ENCODE measurements at regions not wholly inside any gene's neighbourhood (a gene's known extent, or its start where the extent isn't known, plus 50 kb on each side); places are given as distances from the start of the nearest gene placed in this dataset.

- Histone ChIP-seq H3K4me1 (no peaks in the 10 kb centered on the region), H3K27ac (no peak overlapping the region), H3K9me3 (no peaks in the 10 kb centered on the region), H3K4me3 (no peak overlapping the region), H3K4me2 (no peak overlapping the region)
- ChIA-PET POLR2A (no interaction called here), CTCF (no interaction called here)
- ATAC-seq: no peak
- no peak for TF ChIP-seq MAZ (IDR thresholded peaks at IDR 0.05; ENCODE audit: borderline replicate concordance, low read depth, low read length)
- no peak for TF ChIP-seq HOXB13 (CRISPR knock-in tag; IDR thresholded peaks at IDR 0.05; ENCODE audit: low read depth)
- TF ChIP-seq ZC3H11A (IDR thresholded peaks at IDR 0.05): no peak
- TF ChIP-seq EHF (CRISPR knock-in tag; IDR thresholded peaks at IDR 0.05): no peak
- no peak for DNase-seq (ENCODE audit: low read depth in 1 of 2, low spot score in 1 of 2)
- peak; percentile 36 for FAIRE-seq
These were observed 420.9 kb upstream of the SOX9 start for GRCh38 chr17:71699907-71700306.

GRCh38 chr17:71703701-71704100 lies 417.1 kb upstream of the SOX9 start:
- no peak overlapping the region for H3K27ac ChIP-seq
- H3K4me1 ChIP-seq: no peaks in the 10 kb centered on the region
- DNase-seq (ENCODE audit: low read depth in 1 of 2, low spot score in 1 of 2) (no peak), ATAC-seq (no peak), FAIRE-seq (no peak)
- 48% methylated on average over 2 of the region's 2 CpGs for WGBS (ENCODE audit: missing lambda C conversion rate)
- ChIA-PET POLR2A (interaction anchor here (0.6 kb wide), 1 partner anchor 20 kb away, joined by 3 read pairs; no protein-coding TSS in a partner anchor), CTCF (interaction anchor here (0.7 to 1.0 kb wide), 2 partner anchors 18 to 937 kb away, joined by 3 read pairs; no protein-coding TSS in a partner anchor)
- TF ChIP-seq KDM5A (IDR thresholded peaks at IDR 0.05): no peak
- TF ChIP-seq SREBF2 (IDR thresholded peaks at IDR 0.05): no peak
- no peak for TF ChIP-seq EP300 (IDR thresholded peaks at IDR 0.05)
- TF ChIP-seq HOXB5 (CRISPR knock-in tag; IDR thresholded peaks at IDR 0.05): no peak
- TF ChIP-seq RFX5 (IDR thresholded peaks at IDR 0.05): no peak
- TF ChIP-seq FOXS1 (CRISPR knock-in tag; IDR thresholded peaks at IDR 0.05): no peak
- no peak for TF ChIP-seq ATOH8 (CRISPR knock-in tag; IDR thresholded peaks at IDR 0.05; ENCODE audit: low read depth)
- TF ChIP-seq NFE2L2 (conservative IDR thresholded peaks at IDR 0.05; ENCODE audit: low read length): no peak
- TF ChIP-seq E2F6 (IDR thresholded peaks at IDR 0.05; ENCODE audit: borderline replicate concordance, low read depth): no peak
- TF ChIP-seq RARB (CRISPR knock-in tag; IDR thresholded peaks at IDR 0.05): no peak
- TF ChIP-seq GATA3 (IDR thresholded peaks at IDR 0.05; ENCODE audit: borderline replicate concordance): no peak
- no peak for TF ChIP-seq BCL3 (IDR thresholded peaks at IDR 0.05)
- TF ChIP-seq HMGXB4 (CRISPR knock-in tag; IDR thresholded peaks at IDR 0.05; ENCODE audit: borderline replicate concordance): no peak
- H3K4me2 ChIP-seq: no peak overlapping the region
- H3K9me3 ChIP-seq: no peaks in the 10 kb centered on the region
- H3K4me3 ChIP-seq: no peak overlapping the region

- Histone ChIP-seq H3K4me2 (no peak overlapping the region), H3K27ac (no peak overlapping the region), H3K4me1 (no peaks in the 10 kb centered on the region), H3K9me3 (no peaks in the 10 kb centered on the region), H3K4me3 (no peak overlapping the region)
- POLR2A ChIA-PET: no interaction called here
- 16% methylated on average over 3 of the region's 3 CpGs for WGBS (ENCODE audit: missing lambda C conversion rate)
- FAIRE-seq (no peak), ATAC-seq (no peak), DNase-seq (ENCODE audit: low read depth in 1 of 2, low spot score in 1 of 2) (no peak)
- CTCF ChIA-PET: interaction anchor here (0.6 to 1.4 kb wide), 3 partner anchors 21 to 477 kb away, joined by 3 to 4 read pairs (median 4); no protein-coding TSS in a partner anchor
- TF ChIP-seq HMGXB4 (CRISPR knock-in tag; IDR thresholded peaks at IDR 0.05; ENCODE audit: borderline replicate concordance) (no peak), MAX (IDR thresholded peaks at IDR 0.05) (no peak), ATOH8 (CRISPR knock-in tag; IDR thresholded peaks at IDR 0.05; ENCODE audit: low read depth) (no peak), EHMT2 (IDR thresholded peaks at IDR 0.05; ENCODE audit: low read depth) (no peak), MAZ (IDR thresholded peaks at IDR 0.05; ENCODE audit: borderline replicate concordance, low read depth, low read length) (no peak), NPAS2 (CRISPR knock-in tag; IDR thresholded peaks at IDR 0.05; ENCODE audit: borderline replicate concordance) (no peak), HEYL (CRISPR knock-in tag; IDR thresholded peaks at IDR 0.05) (no peak), ESRRA (IDR thresholded peaks at IDR 0.05; ENCODE audit: borderline replicate concordance, low read length) (no peak), PHF8 (IDR thresholded peaks at IDR 0.05; ENCODE audit: borderline replicate concordance, low read depth) (no peak), USF2 (IDR thresholded peaks at IDR 0.05) (no peak), ZSCAN20 (CRISPR knock-in tag; IDR thresholded peaks at IDR 0.05) (no peak)
These were observed 411.4 kb upstream of the SOX9 start for GRCh38 chr17:71709271-71709890.
